H9 (cell line): ENCODE measurements at regions not wholly inside any gene's neighbourhood (a gene's known extent, or its start where the extent isn't known, plus 50 kb on each side); places are given as distances from the start of the nearest gene placed in this dataset.

Experiments
- DNase-seq: peaks from one replicate; pipeline ENCODE4 v3.0.0-alpha.2; 2017
- H2AFZ ChIP-seq: one replicate; pipeline ENCODE4 v1.6.1; 2013; ENCODE audit warnings: mild to moderate bottlenecking, low read length, control low read depth, moderate library complexity
- H2AK5ac ChIP-seq: 2 replicates; pipeline ENCODE4 v1.6.1; 2013; ENCODE audit warnings: low read length, control low read depth, mixed read lengths; ENCODE audit not compliant: insufficient read length
- H2BK120ac ChIP-seq: one replicate; pipeline ENCODE4 v1.6.1; 2013; ENCODE audit warnings: low read depth, mild to moderate bottlenecking, low read length, control low read depth, inconsistent platforms; ENCODE audit not compliant: poor library complexity, severe bottlenecking
- H2BK12ac ChIP-seq: 2 replicates; pipeline ENCODE4 v1.6.1; 2013; ENCODE audit warnings: low read length, control low read depth, mixed read lengths, low read depth; ENCODE audit not compliant: insufficient read length
- H2BK15ac ChIP-seq: 2 replicates; pipeline ENCODE4 v1.6.1; 2013; ENCODE audit warnings: low read depth, low read length, control low read depth
- H2BK20ac ChIP-seq: one replicate; pipeline ENCODE4 v1.6.1; 2013; ENCODE audit warnings: low read depth, mild to moderate bottlenecking, low read length, control low read depth, inconsistent platforms; ENCODE audit not compliant: poor library complexity, severe bottlenecking
- H2BK5ac ChIP-seq: 2 replicates; pipeline ENCODE4 v1.6.1; 2013; ENCODE audit warnings: low read length, control low read depth, mixed read lengths; ENCODE audit not compliant: insufficient read length
- H3K14ac ChIP-seq: 2 replicates; pipeline ENCODE4 v1.6.1; 2013; ENCODE audit warnings: low read length, control low read depth; ENCODE audit not compliant: insufficient read depth
- H3K18ac ChIP-seq: 2 replicates; pipeline ENCODE4 v1.6.1; 2013; ENCODE audit warnings: low read depth, mild to moderate bottlenecking, mixed read lengths, low read length, control low read depth; ENCODE audit not compliant: insufficient read length
- H3K23ac ChIP-seq: 2 replicates; pipeline ENCODE4 v1.6.1; 2013; ENCODE audit warnings: low read length, control low read depth, mixed read lengths, low read depth; ENCODE audit not compliant: insufficient read length
- H3K23me2 ChIP-seq: 2 replicates; pipeline ENCODE4 v1.6.1; 2013; ENCODE audit warnings: low read depth, mild to moderate bottlenecking, mixed read lengths, low read length, control low read depth; ENCODE audit not compliant: insufficient read length, poor library complexity, severe bottlenecking
- H3K27ac ChIP-seq: 2 replicates; pipeline ENCODE4 v1.5.1; 2013; ENCODE audit warnings: low read length, control low read depth, mixed read lengths, low read depth; ENCODE audit not compliant: insufficient read length
- H3K27me3 ChIP-seq: 2 replicates; pipeline ENCODE4 v1.6.1; 2013; ENCODE audit warnings: low read length, control low read depth, inconsistent platforms; ENCODE audit not compliant: insufficient read depth
- H3K4ac ChIP-seq: 2 replicates; pipeline ENCODE4 v1.6.1; 2013; ENCODE audit warnings: low read depth, mild to moderate bottlenecking, control low read depth, inconsistent platforms, low read length, moderate library complexity
- H3K4me1 ChIP-seq: 2 replicates; pipeline ENCODE4 v1.6.1; 2013; ENCODE audit warnings: low read length, control low read depth, inconsistent platforms; ENCODE audit not compliant: insufficient read depth
- H3K4me2 ChIP-seq: 2 replicates; pipeline ENCODE4 v1.6.1; 2013; ENCODE audit warnings: low read length, control low read depth, mixed read lengths; ENCODE audit not compliant: insufficient read length, insufficient read depth
- H3K56ac ChIP-seq: 2 replicates; pipeline ENCODE4 v1.6.1; 2013; ENCODE audit warnings: low read depth, mild to moderate bottlenecking, mixed read lengths, low read length, control low read depth; ENCODE audit not compliant: insufficient read length
- H3K79me1 ChIP-seq: 2 replicates; pipeline ENCODE4 v1.6.1; 2013; ENCODE audit warnings: low read depth, mild to moderate bottlenecking, moderate library complexity, low read length, control low read depth, inconsistent platforms; ENCODE audit not compliant: insufficient read depth, poor library complexity, severe bottlenecking
- H3K79me2 ChIP-seq: 2 replicates; pipeline ENCODE4 v1.6.1; 2013; ENCODE audit warnings: low read length, control low read depth, inconsistent platforms; ENCODE audit not compliant: insufficient read depth
- H3K9ac ChIP-seq: 2 replicates; pipeline ENCODE4 v1.6.1; 2013; ENCODE audit warnings: low read length, control low read depth, mixed read lengths; ENCODE audit not compliant: insufficient read length; ENCODE audit errors: extremely low read depth
- H3K9me3 ChIP-seq: one replicate; pipeline ENCODE4 v1.6.1; 2013; ENCODE audit warnings: low read depth, low read length, inconsistent platforms; ENCODE audit not compliant: control insufficient read depth
- H3T11ph ChIP-seq: one replicate; pipeline ENCODE4 v1.6.1; 2013; ENCODE audit warnings: mild to moderate bottlenecking, low read length, control low read depth, inconsistent platforms
- H4K20me1 ChIP-seq: one replicate; pipeline ENCODE4 v1.6.1; 2013; ENCODE audit not compliant: control insufficient read depth, insufficient read length, insufficient read depth
- H4K5ac ChIP-seq: 2 replicates; pipeline ENCODE4 v1.6.1; 2013; ENCODE audit warnings: low read depth, mild to moderate bottlenecking, mixed read lengths, low read length, control low read depth; ENCODE audit not compliant: insufficient read length
- H4K8ac ChIP-seq: replicated peaks from 2 replicates; pipeline ENCODE4 v1.6.1; 2013; ENCODE audit warnings: low read length, control low read depth, mixed read lengths, low read depth; ENCODE audit not compliant: insufficient read length
- H4K91ac ChIP-seq: 2 replicates; pipeline ENCODE4 v1.6.1; 2013; ENCODE audit warnings: low read depth, mild to moderate bottlenecking, moderate library complexity, mixed read lengths, low read length, control low read depth; ENCODE audit not compliant: insufficient read length
- H3K27ac Mint-ChIP-seq, 3 experiments: 2 replicates in 2 of 3; 3 replicates in 1 of 3; pipeline ENCODE4 v1.8.0; 2020 to 2021; ENCODE audit warnings: mixed read lengths in 3 of 3, mild to moderate bottlenecking in 1 of 3, moderate library complexity in 1 of 3
- H3K27me3 Mint-ChIP-seq: 2 replicates; pipeline ENCODE4 v1.8.0; 2021; ENCODE audit warnings: low read depth, mild to moderate bottlenecking, moderate library complexity, mixed read lengths
- H3K36me3 Mint-ChIP-seq, 3 experiments: 2 replicates in 2 of 3; 3 replicates in 1 of 3; pipeline ENCODE4 v1.8.0; 2020 to 2021; ENCODE audit warnings: low read depth in 3 of 3, mixed read lengths in 3 of 3; ENCODE audit not compliant: insufficient read depth in 1 of 3
- H3K4me1 Mint-ChIP-seq, 2 experiments: 2 replicates each; pipeline ENCODE4 v1.8.0; 2020; ENCODE audit warnings: mixed read lengths in 2 of 2
- H3K4me3 Mint-ChIP-seq, 2 experiments: 2 replicates in 1 of 2; 3 replicates in 1 of 2; pipeline ENCODE4 v1.8.0; 2020 to 2021; ENCODE audit warnings: mild to moderate bottlenecking in 2 of 2, mixed read lengths in 2 of 2, moderate library complexity in 1 of 2
- H3K9me3 Mint-ChIP-seq, 2 experiments: 2 replicates in 1 of 2; 3 replicates in 1 of 2; pipeline ENCODE4 v1.8.0; 2020; ENCODE audit warnings: mild to moderate bottlenecking in 2 of 2, mixed read lengths in 2 of 2, moderate library complexity in 1 of 2
- WGBS: extraction: QIAGEN DNeasy Blood & Tissue Kit; methylation state at CpG from one replicate; pipeline ENCODE4 v1.1.7; 2013; ENCODE audit warnings: missing lambda C conversion rate, low lambda C conversion rate, mixed read lengths; ENCODE audit not compliant: insufficient read length; ENCODE audit errors: extremely low coverage; 5-methylcytosine and 5-hydroxymethylcytosine counted together
- TF ChIP-seq, protein P1 (sequence below): fragments of 200-600 bp; sonication (generic); conservative IDR thresholded peaks from 3 replicates; pipeline ENCODE4 v1.8.0; 2021; ENCODE audit warnings: antibody characterized with exemption, mild to moderate bottlenecking

DNA sequence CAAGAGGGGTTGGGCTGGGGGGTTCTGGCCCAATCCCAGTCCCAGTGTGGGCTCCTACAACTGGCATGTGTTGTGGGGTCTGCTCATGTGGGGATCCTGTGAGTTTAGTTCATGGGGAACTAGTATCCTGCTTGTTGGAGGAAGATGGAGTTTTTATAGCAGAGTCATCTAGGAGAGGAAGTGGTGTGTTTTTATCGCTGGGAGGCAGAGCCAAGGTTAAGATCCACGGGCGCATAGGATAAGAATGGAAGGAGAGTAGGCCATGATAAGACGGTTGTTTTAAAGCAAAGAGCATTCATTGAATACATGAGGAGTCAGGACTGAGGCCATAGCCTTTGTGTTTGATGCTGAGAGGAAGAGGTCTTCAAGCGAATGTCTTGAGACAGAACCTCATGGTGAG lies 211.6 kb upstream of the COBL start:
- H3K27ac Mint-ChIP-seq, result no peak overlapping the region
- Histone ChIP-seq H3K79me2 (no peaks in the 10 kb centered on the region), H2BK120ac (no peak overlapping the region), H3K56ac (no peak overlapping the region), H3K4me1 (no peaks in the 10 kb centered on the region), H4K5ac (no peak overlapping the region), H3K9ac (no peak overlapping the region), H3T11ph (no peak overlapping the region), H3K23me2 (no peaks in the 10 kb centered on the region), H3K4me2 (no peak overlapping the region), H2BK12ac (no peak overlapping the region), H2BK5ac (no peak overlapping the region), H3K18ac (no peak overlapping the region), H3K27ac (no peak overlapping the region), H3K14ac (no peak overlapping the region), H3K23ac (no peak overlapping the region), H3K79me1 (no peaks in the 10 kb centered on the region), H2AK5ac (no peak overlapping the region), H4K91ac (no peak overlapping the region), H4K8ac (no peak overlapping the region), H3K4ac (no peak overlapping the region), H4K20me1 (no peaks in the 10 kb centered on the region), H2AFZ (no peak overlapping the region), H2BK15ac (no peak overlapping the region), H3K27me3 (no peaks in the 10 kb centered on the region), H3K9me3 (no peaks in the 10 kb centered on the region), H2BK20ac (no peak overlapping the region)
- H3K4me3 Mint-ChIP-seq, result no peak overlapping the region
- H3K4me1 Mint-ChIP-seq, result peaks cover under 1 to 3% of the 10 kb centered on the region in 2 experiments; a peak in 3 of 4 replicates
- no CpG with 5 or more reads among the region's 5 CpGs for WGBS
- TF ChIP-seq, protein P1, sequence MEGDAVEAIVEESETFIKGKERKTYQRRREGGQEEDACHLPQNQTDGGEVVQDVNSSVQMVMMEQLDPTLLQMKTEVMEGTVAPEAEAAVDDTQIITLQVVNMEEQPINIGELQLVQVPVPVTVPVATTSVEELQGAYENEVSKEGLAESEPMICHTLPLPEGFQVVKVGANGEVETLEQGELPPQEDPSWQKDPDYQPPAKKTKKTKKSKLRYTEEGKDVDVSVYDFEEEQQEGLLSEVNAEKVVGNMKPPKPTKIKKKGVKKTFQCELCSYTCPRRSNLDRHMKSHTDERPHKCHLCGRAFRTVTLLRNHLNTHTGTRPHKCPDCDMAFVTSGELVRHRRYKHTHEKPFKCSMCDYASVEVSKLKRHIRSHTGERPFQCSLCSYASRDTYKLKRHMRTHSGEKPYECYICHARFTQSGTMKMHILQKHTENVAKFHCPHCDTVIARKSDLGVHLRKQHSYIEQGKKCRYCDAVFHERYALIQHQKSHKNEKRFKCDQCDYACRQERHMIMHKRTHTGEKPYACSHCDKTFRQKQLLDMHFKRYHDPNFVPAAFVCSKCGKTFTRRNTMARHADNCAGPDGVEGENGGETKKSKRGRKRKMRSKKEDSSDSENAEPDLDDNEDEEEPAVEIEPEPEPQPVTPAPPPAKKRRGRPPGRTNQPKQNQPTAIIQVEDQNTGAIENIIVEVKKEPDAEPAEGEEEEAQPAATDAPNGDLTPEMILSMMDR, result no peak
- no peaks in the 10 kb centered on the region for H3K9me3 Mint-ChIP-seq
- H3K27me3 Mint-ChIP-seq, result no peaks in the 10 kb centered on the region
- no peaks in the 10 kb centered on the region for H3K36me3 Mint-ChIP-seq
- DNase-seq, result no peak
